HPDE6-E6E7 (cell line): ENCODE measurements at regions not wholly inside any gene's neighbourhood (a gene's known extent, or its start where the extent isn't known, plus 50 kb on each side); places are given as distances from the start of the nearest gene placed in this dataset.
A peak's percentile ranks its signal among the peaks of the same experiment; 100 is the strongest.
"Not testable (repeated sequence)": the region's sequence is repeated elsewhere in the genome, so short reads cannot be mapped to it uniquely, and the experiment has no call there.

Experiments
- DNase-seq: peaks from one replicate; pipeline ENCODE4 v3.0.0; 2011; ENCODE audit warnings: missing footprints; ENCODE audit errors: extremely low spot score

DNA sequence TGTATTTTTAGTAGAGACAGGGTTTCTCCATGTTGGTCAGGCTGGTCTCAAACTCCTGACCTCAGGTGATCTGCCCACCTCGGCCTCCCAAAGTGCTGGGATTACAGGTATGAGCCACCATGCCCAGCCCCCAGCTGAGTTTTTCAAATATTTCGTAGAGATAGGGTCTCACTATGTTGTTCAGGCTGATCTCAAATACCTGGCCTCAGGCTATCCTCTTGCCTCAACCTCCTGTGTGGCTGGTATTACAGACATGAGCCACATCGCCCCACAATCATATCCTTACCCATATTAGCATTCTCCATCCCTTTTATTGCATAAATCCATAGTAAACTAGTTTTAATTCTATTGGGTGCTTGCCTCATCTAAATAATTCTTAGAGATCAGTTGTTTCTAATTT lies 157.6 kb upstream of the HEY2 start:
- not testable (repeated sequence) for DNase-seq

DNA sequence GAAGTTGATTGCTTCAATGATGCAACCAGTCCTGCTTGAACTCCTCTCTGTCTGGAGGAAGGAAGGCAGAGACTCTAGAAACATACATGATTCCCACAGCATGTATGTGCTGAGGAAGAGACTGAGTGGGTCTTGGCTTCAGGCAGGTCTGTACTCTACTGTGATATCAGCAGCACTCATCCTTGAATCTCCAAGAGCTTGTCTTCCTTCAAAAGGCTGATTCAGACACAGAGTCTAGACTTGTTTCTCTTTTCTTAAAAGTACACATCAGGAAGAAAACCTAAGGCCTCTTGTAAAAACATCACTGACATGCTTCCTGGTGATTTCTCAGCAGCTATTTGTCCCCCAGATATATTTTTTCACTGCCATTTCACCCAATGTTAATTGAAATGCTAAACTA lies 155.7 kb upstream of the HEY2 start:
- DNase-seq: no peak

DNA sequence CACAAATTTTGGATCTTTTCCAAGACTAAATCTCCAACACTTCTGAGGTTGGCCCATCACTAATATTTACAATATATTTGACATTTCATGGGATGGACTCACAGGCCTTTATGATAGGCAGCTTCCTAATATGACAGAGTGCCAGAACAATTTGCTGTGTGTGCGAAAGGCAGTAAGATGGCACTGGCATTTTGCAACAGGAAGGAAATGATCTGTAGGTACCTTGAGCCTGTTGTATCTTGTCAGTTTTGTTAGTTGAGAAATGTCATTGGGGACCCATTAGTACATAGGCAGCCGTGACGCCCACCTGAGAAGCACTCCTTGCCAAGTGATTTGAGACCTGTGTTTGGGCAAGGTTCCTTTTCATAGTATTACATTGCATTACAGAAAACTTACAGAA lies 153.4 kb upstream of the HEY2 start:
- DNase-seq: no peak

DNA sequence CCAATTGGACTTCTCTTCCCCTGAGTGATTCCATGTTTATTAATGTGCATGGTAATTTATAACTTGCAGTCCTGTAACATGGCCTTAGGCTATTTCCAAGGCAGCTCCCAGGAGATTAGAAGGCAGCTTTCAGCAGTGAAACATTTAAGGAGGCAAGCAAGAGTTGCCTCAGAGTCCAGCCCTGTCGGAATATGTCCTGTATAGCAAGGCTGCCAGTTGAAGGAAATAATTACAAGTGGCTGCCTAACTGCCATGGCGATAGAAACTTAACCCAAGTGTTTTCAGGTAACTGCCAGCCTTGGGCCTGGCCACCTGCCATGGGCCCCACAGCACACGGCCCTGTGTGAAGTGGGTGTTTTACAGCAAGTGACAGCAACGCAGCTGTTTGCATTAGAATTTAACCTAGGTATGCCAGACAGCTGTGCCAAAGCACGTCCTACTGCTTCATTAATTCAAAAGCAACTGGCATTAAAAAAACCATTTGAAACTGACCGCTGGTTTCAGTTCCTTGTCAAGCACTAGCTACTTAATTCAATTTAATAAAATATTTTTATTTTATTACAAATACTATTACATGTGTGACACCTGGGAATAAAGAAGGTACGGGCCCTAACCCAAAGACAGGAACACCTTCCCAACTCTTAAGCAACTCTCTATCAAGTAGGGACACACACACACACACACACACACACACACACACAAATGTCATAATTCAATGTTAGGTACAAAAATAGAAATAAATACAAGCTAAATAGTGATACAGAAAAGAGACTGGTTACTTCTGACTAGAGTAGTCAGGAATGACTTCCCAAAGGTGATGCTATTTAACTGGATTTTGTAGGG lies 151.8 kb upstream of the HEY2 start:
- DNase-seq: no peak

DNA sequence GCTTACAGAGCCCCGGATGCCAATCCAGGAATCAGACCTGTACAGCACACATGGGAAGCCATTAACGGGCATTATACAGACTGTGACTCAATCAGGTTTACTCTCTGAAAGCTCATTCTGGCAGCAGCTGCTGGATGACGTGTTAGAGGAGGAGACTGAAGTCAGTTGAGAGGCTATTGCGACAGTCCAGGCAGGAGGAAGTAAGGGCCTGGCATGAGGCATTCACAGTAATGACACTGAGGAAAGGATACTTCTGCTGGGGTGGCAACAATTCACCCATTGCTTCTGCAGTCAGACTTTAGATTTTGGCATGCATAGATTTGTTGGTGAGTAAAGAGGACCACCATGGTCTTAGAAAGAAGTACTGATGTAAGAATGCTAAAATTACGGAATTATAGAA lies 151.0 kb upstream of the HEY2 start:
- peak; percentile 51 for DNase-seq

DNA sequence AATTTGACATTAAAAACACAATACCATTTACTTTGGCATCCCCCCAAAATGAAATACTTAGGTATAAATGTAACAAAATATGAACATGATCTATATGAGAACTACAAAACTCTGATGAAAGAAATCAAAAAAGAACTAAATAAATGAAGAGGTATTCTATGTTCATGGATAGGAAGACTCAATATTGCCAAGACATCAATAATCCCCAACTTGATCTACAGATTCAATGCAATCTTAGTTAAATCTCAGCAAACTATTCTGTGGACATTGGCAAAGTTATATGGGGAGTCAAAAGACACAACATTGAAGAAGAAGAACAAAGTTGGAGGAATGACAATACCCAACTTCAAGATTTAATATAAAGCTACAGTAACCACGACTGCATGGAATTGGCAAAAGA lies 145.2 kb upstream of the HEY2 start:
- DNase-seq: no peak

DNA sequence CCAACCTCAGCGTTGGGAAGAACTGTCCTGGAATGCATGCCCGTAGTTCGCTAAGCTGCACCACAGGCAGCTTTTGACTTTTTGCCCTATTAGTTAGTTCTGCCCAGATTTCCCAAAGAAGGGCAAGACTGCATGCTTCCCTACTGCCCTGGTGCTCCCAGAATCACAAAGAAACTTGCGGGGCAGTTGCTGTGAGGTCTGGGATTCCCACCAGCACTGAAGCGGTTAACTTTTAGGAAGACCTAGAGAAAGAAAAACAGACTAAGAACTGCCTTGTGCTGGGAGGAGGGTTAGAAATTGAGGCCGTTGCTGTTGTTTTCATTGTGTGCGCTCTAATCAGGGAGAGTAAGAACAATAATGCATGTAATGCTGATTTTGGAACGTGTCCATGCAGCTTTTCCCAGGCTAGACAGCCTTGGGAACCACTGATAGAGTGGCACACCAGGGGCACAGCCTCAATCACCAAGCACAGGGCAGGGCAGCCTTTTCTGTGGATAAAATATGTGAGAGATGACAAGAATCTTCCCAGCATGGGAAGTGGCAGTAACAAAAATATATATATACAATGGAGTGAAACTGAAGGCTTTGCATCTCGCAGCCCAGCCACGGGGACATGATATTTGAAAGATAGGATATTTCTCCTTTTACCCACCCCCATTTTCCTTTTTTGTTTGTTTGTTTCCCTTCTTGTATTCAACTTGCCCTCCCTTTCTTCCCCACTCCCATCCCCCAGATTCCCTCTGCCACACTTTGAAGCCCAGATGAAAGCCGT lies 137.7 kb upstream of the HEY2 start:
- DNase-seq: no peak

DNA sequence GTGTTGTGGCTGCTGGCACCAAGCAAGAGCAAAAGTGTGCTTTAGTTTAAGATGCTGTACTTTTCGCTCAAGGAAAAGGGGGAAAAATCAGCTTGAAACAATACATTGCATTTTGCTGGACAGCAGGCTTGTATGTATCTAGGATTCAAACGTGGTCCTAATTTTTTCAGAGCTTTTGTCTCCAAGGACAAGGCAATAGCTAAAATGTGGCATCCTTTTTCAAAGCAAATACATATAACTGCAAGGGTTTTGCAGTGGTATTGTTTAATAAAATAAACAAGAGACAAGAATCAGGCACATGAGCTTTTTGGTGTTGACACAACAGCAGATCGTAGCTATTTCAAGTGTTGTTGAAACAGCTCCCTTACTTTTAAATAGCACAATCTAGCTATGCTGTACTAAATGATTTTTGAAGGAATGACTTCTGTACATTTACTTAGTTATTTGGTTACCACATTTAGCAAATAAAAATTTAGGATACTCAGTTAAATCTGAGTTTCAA lies 137.0 kb upstream of the HEY2 start:
- no peak for DNase-seq

DNA sequence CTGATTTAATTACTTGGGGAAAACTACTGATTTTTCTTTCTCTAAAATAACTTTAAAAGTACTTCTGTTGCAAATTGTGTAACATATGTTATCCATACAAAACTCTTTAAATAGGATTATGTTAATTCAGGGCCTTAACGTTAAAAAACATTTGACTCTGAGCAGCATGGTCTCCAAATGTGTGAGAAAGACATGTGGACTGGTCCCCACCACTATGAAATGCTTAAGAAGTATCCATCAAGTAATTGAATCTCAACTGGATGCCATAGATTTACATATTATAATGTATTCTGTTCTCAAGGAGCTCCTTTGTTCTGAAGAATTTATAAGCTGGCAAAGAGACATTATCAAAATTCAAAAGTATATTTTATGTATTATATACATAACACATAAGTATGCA lies 130.8 kb upstream of the HEY2 start:
- DNase-seq: no peak

DNA sequence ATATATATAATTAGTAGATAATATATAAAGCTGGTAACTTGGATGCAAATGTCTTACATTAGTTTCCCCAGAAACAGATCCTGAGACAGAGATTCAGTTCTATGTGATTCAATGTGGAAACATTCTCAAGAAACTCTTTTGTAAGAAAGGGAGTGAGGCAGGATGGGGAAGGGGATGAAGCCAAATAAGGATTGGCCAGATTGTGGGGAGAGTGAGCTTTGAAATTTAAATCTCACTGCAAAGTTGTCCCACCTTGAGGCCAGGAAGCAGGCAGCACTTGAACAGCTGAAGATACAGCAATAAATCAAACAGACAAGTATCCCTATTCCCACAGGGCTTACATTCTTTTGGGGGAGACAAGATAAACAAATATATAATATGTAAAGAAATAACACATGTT lies 126.3 kb upstream of the HEY2 start:
- DNase-seq: no peak

DNA sequence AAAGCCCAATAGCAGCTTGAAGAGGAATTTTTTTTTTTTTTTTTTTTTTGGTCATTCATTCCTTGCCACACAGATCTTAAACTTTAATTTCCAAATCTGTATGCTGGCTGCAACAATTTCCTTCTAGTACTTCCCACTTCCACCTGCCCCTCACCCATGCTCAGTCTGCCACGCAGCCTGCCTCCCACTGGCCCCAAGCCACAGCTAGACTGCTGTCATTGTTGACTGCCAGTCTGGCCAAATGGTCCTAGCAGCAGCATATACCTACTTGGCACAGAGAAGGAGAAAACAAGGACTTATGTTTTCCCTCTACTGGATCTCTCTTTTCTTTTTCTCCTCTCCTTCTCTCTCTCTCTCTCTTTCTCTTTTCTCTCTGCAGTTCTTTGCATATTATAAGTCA lies 118.3 kb upstream of the HEY2 start:
- DNase-seq: no peak

DNA sequence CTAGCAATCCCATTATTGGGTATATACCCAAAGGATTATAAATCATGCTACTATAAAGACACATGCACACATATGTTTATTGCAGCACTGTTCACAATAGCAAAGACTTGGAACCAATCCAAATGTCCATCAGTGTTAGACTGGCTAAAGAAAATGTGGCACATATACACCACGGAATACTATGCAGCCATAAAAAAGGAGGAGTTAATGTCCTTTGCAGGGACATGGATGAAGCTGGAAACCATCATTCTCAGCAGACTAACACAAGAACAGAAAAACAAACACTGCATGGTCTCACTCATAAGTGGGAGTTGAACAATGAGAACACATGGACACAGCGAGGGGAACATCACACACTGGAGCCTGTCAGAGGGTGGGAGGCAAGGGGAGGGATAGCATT lies 113.4 kb upstream of the HEY2 start:
- not testable (repeated sequence) for DNase-seq

DNA sequence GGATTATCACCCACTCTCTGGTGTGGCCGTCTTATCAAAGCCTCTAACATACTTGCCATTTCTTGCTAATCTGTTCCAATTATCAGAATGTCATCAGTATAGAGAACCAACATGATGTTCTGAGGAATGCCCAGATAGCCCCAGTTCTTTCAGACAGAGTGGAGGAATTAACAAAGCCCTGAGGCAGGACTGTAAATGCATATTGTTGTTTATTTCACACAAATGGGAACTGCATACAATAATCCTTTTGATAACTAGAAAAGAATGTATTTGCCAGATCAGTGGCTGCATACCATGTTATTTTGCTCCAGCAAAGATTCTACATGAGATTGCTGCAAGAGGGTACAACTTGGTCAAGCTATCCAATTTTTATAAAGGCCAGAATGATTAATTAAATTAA lies 112.8 kb upstream of the HEY2 start:
- no peak for DNase-seq

DNA sequence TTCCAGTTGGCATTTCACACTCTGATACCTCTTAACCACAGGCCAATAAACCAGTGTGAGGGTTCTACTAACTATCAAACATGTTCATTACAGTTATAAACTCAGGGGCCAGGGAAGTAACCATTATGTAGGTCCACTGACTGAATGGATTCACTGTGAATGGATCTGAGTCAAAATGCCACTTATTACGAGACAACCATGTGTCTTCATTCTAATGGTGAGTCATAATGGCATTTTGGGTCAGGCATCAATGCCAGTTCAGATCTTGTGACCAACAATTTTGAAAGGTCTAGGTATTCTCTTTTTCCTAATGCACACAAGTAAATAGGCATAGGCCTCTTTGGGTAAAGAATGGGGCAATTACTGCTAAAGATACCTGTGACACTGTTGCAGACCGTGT lies 112.2 kb upstream of the HEY2 start:
- no peak for DNase-seq

DNA sequence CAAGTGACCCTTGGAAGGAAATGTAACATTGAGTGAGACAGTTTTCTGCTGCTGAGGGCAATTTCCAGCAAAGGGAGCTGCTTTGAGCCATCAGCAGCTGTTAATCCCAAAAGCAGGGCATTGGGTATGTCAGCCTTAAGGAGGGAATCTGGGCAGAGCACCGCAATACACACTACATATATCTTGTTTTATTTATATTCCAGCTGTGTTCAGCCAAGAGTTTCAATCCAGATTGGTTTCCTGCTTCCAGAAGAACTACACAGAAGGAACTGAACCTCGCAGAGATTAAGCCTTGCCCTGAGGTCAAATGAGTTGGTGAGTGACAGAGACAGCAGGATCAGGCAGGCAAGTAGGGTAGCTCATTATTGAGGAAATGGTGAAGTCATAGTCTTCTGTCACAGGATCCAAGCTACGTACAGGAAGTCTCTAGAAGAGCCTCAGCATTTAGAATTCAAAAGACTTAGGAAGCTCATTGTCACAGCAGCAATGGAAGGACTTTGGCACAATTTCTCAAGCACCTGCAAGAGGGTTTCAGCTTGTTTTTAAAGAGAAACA lies 109.9 kb upstream of the HEY2 start:
- peak; percentile 23 for DNase-seq

DNA sequence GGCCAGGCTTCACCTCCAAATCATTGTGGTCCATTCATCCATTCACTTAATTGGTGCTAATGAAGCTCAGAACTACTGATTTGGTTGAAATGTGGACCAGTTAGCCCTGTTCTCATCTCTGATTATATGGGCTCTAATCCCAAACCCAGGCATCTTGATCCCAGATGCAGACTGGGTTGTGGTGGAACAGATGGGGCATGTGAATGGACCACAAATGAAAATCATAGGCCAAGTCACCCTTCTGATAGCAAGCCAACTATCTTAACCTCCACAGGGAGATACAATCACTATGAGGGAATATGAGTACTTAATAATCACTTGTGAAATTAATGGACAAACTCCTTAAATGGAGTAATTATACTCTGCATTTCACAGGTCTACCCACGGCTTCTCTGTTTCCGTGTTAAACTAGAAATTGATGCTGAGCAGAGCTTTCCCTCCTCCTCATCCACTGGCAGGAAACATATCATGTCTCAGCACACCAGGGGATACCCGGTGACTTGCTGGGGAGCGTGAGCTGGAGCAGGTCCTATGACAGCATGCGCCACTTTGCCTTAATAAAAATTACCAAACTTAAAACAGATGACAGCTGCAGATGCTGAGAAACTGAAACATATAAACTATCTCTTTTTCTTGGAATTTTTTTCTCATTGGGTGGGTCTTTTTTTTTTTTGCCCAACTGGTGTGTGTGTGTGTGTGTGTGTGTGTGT lies 108.8 kb upstream of the HEY2 start:
- no peak for DNase-seq

DNA sequence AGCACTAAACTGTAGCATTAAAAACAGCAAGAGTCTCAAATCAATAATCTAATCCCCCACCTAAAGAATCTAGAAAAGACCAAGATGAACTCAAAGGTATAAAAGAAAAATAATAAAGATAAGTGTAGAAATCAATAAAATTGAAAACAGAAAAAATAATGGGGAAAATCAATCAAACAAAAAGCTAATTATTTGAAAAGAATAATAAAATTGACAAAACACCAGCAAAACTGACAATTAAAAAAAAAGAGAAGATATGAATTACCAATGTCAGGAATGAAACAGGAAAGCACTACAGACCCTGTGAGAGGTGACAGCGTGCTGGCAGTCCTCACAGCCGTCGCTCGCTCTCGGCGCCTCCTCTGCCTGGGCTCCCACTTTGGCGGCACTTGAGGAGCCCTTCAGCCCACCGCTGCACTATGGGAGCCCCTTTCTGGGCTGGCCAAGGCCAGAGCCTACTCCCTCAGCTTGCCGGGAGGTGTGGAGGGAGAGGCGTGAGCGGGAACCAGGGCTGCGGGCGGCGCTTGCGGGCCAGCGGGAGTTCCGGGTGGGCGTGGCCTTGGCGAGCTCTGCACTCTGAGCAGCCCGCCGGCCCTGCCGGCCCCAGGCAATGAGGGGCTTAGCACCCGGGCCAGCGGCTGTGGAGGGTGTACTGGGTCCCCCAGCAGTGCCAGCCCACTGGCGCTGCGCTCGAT lies 105.3 kb upstream of the HEY2 start:
- not testable (repeated sequence) for DNase-seq

DNA sequence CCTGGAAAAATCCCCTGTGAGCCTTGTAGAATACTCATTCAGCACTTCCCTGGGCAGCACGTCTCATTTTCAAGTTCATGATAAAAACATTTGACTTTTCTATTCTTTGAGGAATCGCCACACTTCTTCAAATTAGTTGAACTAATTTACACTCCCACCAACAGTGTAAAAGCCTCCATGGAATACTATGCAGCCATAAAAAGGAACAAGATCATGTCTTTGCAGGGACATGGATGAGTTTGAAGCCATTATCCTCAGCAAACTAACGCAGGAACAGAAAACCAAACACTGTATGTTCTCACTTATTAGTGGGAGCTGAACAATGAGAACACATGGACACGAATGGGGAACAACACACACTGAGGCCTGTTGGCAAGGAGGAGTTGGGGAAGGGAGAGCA lies 102.0 kb upstream of the HEY2 start:
- DNase-seq: no peak

DNA sequence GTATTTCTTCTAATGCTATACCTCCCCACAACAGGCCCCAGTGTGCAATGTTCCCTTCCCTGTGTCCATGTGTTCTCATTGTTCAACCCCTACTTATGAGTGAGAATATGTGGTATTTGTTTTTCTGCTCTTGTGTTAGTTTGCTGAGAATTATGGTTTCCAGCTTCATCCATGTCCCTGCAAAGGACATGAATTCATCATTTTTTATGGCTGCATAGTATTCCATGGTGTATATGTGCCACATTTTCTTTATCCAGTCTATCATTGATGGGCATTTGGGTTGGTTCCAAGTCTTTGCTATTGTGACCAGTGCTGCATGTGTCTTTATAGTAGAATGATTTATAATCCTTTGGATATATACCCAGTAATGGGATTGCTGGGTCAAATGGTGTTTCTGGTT lies 95.7 kb upstream of the HEY2 start:
- DNase-seq: not testable (repeated sequence)

DNA sequence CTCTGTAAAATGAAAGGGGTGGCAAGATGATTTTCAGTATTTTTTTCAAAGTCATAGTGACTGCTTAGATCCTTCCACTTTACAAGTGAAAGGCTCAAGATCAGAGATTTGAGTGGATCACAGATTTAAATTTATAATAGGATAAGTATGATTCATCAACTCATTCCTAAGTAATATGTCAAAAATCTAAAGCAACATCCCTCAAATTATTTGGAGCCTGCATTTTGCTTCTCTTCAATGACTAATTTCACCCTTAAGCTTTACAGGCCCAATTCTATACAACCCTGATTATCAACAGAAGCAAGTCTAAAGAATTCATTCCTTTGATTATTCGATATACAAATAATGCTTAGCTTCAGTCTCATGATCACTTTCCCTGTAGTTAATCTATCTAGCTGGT lies 93.9 kb upstream of the HEY2 start:
- no peak for DNase-seq

DNA sequence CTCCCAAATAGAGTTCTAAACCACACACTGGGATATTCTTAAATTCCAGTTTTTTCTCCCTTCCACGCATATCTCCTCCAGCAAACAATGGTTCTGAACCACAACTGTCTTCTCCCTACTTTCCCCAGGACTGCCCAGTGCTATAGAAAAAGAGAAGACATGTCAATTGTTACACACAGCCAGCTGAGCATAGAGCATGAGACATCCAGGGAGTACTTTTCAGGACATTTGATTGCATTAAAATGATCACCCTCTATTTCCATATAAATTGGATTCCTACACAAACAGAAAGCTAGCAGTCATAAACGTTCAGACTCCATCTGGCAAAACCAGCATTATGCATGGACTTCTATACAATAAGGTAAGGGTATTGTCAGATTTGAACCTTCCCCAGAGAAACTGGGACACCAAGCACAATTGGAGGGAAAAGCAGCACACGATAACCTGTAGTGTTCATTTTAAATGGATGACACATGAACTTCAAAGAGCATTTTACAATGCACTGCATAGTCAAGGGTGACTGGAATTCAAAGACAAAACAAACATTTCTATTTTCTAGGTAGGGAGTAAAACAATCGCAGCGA lies 93.1 kb upstream of the HEY2 start:
- no peak for DNase-seq
